ENCODE measurements at regions not wholly inside any gene's neighbourhood (a gene's known extent, or its start where the extent isn't known, plus 50 kb on each side); places are given as distances from the start of the nearest gene placed in this dataset.

- TF ChIP-seq, protein P1, sequence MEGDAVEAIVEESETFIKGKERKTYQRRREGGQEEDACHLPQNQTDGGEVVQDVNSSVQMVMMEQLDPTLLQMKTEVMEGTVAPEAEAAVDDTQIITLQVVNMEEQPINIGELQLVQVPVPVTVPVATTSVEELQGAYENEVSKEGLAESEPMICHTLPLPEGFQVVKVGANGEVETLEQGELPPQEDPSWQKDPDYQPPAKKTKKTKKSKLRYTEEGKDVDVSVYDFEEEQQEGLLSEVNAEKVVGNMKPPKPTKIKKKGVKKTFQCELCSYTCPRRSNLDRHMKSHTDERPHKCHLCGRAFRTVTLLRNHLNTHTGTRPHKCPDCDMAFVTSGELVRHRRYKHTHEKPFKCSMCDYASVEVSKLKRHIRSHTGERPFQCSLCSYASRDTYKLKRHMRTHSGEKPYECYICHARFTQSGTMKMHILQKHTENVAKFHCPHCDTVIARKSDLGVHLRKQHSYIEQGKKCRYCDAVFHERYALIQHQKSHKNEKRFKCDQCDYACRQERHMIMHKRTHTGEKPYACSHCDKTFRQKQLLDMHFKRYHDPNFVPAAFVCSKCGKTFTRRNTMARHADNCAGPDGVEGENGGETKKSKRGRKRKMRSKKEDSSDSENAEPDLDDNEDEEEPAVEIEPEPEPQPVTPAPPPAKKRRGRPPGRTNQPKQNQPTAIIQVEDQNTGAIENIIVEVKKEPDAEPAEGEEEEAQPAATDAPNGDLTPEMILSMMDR (conservative IDR thresholded peaks at IDR 0.05; ENCODE audit: low read length): no peak
- TF ChIP-seq EZH2phosphoT487 (IDR thresholded peaks at IDR 0.05; ENCODE audit: borderline replicate concordance): no peak
Observed at GRCh38 chr1:56382929-56383328, 196.4 kb downstream of the PLPP3 start.

Data from Loucy (cell line).